ENCODE measurements at regions not wholly inside any gene's neighbourhood (a gene's known extent, or its start where the extent isn't known, plus 50 kb on each side); places are given as distances from the start of the nearest gene placed in this dataset.

- no peak overlapping the region for H2AFZ ChIP-seq (ENCODE audit: low read depth, low read length)
- H3K36me3 ChIP-seq (ENCODE audit: control insufficient read depth in 2 of 2, extremely low read depth in 1 of 2, insufficient read depth in 2 of 2, low read length in 2 of 2) = no peaks in the 10 kb centered on the region
- H3K79me2 ChIP-seq (ENCODE audit: control insufficient read depth, insufficient read depth, low read length) = no peaks in the 10 kb centered on the region
- no peaks in the 10 kb centered on the region for H3K27me3 ChIP-seq (ENCODE audit: control insufficient read depth in 2 of 2, insufficient read depth in 2 of 2, low read length in 2 of 2)
- CTCF ChIA-PET = interaction anchor here (0.6 kb wide), 1 partner anchor 44 kb away, joined by 3 read pairs; no protein-coding TSS in a partner anchor
- intact Hi-C loops (cut with micrococcal nuclease) = no loop called here
- H3K9me3 ChIP-seq (replicated peaks; ENCODE audit: control insufficient read depth, insufficient read depth, low read length) = no peaks in the 10 kb centered on the region
- FAIRE-seq = no peak
- no peaks in the 10 kb centered on the region for H4K20me1 ChIP-seq (replicated peaks; ENCODE audit: control insufficient read depth, extremely low read depth, insufficient read depth, low read length)
- H3K9me1 ChIP-seq (replicated peaks; ENCODE audit: control insufficient read depth, extremely low read depth, insufficient read depth, low read length) = no peaks in the 10 kb centered on the region
- H3K4me2 ChIP-seq (ENCODE audit: insufficient read depth, low read length) = no peak overlapping the region
- TF ChIP-seq FOS (IDR thresholded peaks at IDR 0.05; ENCODE audit: borderline replicate concordance, insufficient read depth, low read length) (no peak), MYC (IDR thresholded peaks at IDR 0.05; ENCODE audit: low read depth, low read length) (no peak), CTCF (IDR thresholded peaks at IDR 0.05; ENCODE audit: extremely low read depth in 1 of 2, insufficient read depth in 1 of 2, low read depth in 1 of 2, low read length in 2 of 2) (no peak), POLR2A (IDR thresholded peaks at IDR 0.05; ENCODE audit: low read depth, low read length) (no peak), POLR2AphosphoS5 (IDR thresholded peaks at IDR 0.05; ENCODE audit: insufficient read depth, low read depth, low read length) (no peak), JUN (IDR thresholded peaks at IDR 0.05; ENCODE audit: borderline replicate concordance, insufficient read depth, insufficient read length, low read depth) (no peak), MAX (IDR thresholded peaks at IDR 0.05; ENCODE audit: insufficient read depth, insufficient read length) (no peak), GATA2 (IDR thresholded peaks at IDR 0.05; ENCODE audit: insufficient read depth, insufficient read length, low read depth, low read length) (no peak)
- DNase-seq (ENCODE audit: low read depth, low spot score) = no peak
- no TSS peak for BruUV-seq (replicated peaks)
- dilution Hi-C loops (cut with MboI; ENCODE audit: extremely low pct_ligation_motif_present, low sequenced_read_pairs) = no loop called here
- no peak overlapping the region for H3K9ac ChIP-seq (replicated peaks; ENCODE audit: extremely low read depth, insufficient read depth, low read length)
- no peak overlapping the region for H3K27ac ChIP-seq (ENCODE audit: insufficient read depth, low read depth, low read length)
- H3K4me3 ChIP-seq (replicated peaks in 1 of 3; ENCODE audit: insufficient read depth in 1 of 3, low read depth in 1 of 3, low read length in 3 of 3) = no peak overlapping the region
- POLR2A ChIA-PET = no interaction called here
- H3K4me1 ChIP-seq (ENCODE audit: control insufficient read depth, extremely low read depth, insufficient read depth, low read length) = no peaks in the 10 kb centered on the region
Observed at GRCh38 chr3:182479419-182480336, 313.6 kb upstream of the ATP11B start.
